ENCODE measurements at regions not wholly inside any gene's neighbourhood (a gene's known extent, or its start where the extent isn't known, plus 50 kb on each side); places are given as distances from the start of the nearest gene placed in this dataset.

DNA sequence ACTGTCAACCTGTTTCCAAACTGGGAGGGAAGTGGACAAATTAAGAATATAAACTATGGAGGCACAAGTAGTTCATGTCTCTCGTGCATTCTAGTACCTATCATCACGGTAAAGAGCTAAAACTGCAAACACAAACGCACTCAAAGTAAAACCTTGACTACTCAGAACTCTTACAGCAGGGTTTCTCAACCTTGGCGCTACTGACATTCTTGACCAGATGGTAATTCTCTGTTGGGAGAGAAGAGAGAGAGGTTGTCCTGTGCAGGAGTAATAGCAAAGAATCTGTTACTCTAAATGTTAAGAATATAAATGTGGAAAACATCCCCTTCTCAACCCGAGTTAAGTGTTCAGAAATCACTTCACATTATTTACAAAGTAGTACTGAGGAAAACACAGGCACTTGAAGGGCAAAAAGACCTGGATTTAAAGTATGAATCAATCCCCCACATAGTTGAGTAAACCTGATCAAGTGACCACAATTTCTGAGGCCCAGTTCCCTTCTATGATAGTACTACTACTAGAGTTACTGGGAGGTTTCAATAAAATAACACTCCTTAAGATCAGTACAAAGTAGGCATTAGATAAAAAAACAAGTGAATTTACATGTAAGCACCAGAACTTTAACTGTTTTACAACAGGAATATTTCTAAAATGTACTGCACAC lies 73.1 kb upstream of the ARHGAP32 start:
- DNase-seq = no peak

DNA sequence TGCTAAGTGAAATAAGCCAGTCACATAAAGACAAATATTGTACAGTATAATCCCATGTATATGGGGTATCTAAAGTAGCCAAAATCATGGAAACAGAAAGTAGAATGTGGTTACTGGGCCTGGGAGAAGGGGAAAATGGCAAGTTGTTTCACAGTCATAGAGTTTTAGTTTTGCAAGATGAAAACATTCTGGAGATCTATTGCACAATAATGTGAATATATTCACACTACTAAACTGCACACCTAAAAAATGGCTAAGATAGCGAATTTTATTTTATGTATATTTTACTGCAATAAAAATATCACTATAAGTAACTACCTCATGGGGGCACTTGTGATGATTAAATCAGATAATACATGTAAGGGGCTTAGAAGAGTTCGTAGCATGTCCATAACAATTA lies 72.0 kb upstream of the ARHGAP32 start:
- no peak for DNase-seq

DNA sequence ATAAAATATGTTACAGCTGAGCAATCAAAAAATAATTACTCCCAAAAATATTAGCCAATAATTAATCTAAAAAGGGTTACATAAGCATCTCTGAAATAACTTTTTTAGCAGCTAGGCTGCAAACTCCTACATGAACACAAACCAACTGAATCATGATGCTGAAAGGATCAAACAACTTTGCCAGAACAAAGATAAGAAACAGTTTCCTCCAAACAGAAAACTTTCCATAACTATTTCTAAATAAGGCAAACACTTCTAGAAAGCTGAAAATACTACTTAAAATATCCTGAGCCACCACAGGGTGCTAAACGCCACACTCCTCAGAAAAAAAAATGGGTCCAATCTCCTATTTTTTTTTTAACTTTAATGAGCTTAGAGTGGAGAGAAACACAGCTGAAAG lies 68.6 kb upstream of the ARHGAP32 start:
- no peak for DNase-seq

DNA sequence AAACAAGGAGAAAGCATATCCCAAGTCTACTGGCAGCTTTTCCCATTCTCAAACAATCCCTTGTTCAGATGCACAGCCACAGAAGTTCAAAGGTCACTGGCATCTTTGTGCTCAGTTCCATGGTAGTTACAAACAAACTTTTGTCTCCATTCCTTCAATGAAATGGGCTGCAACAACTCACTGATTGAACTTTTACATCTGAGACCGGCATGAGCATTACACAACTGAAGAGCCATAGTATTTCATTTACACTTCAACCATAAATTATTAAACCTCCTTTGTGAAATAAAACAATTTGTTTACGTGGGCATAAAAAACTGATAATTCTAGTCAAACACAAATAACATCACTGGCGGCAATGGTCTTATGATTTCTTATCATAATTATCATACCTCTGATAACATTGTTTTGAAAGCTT lies 67.8 kb upstream of the ARHGAP32 start:
- no peak for DNase-seq

DNA sequence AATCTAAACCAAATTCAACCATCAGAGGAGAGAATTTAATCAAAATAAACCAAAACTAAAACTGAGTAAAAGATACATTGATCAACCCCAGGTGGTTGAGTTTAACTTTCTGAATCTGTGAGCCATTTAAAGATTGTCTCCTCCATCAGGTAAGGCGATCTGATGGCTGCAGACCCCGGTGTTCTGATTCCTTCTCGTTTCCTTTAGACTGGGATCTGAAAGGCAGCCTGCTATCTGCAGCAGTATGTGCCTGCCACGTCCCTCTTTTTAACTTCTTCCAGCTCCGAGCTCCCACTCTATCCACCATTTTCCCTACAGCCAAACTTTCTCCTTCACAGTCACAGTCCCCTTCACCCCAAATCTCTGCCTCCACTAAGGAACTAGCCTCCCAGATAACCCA lies 66.1 kb upstream of the ARHGAP32 start:
- DNase-seq = no peak

DNA sequence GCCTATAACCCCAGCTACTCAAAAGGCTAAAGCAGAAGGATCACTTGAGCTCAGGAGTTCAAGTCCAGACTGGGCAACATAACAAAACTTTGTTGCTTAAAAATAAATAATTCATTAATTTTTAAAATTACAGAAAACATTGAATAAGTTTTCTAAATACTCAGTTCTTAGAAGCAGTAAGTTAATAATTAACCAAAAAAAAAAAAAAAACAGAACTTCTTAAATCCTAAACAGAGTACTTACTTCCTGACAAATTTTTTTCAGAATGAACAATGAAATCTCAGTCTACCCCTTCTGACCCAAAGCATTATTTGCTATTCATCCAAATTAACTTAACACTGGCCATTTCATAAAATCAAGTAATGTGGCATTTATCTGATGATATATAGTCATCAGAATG lies 65.4 kb upstream of the ARHGAP32 start:
- DNase-seq = no peak

DNA sequence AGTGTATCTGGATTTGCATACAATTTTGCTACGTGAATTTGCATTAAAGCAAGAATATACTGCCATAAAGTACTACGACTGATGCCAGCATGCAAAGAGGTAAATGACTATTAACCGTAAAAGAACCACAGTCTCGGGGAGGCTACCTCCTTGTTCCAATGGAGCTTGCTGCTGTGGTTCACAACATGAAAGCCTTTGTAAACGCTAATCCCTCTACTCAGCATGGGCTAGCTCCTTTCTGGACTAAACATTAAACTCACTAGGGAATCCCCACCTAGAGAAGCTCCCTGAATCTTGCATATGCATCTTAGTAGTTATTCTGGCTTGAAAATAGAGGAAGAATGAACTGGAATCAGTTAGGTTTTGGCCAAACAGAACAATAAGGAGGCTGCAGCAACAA lies 60.5 kb upstream of the ARHGAP32 start:
- no peak for DNase-seq

DNA sequence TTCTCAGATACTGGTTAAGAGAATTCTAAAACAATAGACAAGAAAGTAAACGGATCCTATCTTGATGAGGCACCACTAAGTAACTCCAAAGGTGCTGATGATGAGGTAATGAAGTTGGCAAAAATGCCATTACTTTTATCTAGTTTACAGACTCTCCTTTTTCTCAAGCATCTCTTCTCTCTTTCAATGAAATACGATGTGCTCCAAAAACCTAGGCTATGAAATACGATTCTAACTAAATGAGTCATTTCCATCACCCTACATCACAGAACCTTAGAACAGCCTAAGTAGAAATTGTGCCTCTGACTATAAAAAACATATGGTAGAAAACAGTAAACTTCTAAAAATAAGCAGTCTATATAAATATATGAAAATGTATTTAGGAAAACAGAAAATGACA lies 58.9 kb upstream of the ARHGAP32 start:
- DNase-seq = no peak

DNA sequence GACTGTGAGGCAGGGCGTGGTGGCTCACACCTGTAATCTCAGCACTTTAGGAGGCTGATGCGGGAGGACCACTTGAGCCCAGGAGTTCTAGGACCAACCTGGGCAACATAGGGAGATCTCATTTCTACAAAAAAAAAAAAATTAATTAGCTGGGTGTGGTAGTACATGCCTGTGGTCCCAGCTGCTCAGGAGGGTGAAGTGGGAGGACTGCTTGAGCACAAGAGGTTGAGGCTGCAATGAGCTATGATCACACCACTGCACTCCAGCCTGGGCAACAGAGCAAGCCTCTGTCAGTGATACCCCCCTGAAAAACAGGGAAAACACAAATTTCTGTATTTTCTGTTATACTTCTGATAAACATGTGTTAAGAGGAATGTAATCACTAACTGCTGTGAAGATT lies 57.8 kb upstream of the ARHGAP32 start:
- DNase-seq = no peak

DNA sequence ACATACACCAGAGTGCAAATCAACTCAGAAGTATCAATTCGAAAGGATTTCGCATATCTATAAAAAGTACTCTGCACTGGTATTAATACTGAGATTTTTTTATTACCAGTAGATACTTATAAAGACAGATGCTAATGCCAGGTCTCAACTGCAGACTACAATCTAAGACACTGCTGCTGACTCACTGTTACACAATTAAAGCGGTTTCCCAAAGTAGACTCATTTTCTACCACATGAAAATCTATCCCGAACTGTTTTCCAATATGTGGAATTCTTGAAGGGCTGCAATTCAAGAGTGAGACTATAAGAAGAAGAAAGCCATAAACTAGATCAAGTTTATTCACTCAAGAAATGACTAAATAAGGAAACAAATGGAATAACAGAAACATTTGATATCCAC lies 57.2 kb upstream of the ARHGAP32 start:
- no peak for DNase-seq

DNA sequence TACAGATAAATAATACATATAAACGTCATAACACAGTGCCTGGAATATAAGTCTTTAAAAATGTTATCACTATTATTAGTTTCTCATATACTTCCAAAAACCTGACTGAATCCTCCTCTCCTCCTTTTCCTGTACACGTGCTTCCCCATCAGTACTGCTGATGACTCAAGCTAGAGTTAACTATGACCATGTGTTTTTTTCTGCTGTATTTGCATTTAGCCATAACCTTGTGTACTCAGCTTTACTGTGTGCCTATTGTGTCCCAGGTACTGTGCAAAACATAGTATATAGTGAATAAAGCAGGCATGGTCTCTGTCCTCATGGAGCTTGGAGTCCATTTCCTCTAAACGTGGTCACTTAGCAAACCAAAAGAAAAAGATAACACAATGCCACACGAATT lies 56.5 kb upstream of the ARHGAP32 start:
- DNase-seq = no peak

DNA sequence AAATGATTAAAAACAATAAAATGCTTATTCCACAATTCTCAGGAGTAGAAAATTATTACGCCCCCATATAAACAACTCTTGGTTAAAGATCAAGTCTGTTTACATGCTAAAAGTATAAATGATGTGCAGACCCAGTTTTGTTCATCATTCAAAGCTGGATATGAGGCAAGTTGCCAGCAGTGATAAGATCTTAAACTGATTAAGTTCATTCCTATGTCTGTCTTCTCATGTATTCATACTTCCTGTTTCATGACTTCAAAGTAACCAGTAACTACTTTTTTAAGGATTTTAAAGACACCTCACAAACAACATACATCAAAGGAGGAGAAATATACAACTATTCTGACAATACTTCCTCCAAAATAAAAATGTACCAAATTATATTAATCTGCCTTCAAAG lies 55.0 kb upstream of the ARHGAP32 start:
- no peak for DNase-seq

DNA sequence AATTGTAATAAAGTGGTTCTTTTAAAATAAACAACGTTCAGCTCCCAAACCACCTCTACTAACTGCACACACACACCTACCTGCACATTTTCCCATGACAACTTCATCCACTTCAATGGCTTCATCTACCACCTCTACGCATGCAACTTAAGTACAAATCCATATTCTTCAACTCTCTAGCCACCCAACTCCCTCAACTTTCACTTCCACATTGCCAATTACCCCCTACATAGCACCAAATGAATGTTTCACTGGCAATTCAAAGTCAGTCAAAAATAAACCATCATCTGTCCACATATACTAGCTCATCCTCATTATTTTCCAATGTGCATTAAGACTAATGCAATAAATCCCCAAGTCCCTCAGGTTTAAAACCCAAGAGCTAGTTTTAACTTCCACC lies 50.7 kb upstream of the ARHGAP32 start:
- no peak for DNase-seq
